ENCODE measurements at regions not wholly inside any gene's neighbourhood (a gene's known extent, or its start where the extent isn't known, plus 50 kb on each side); places are given as distances from the start of the nearest gene placed in this dataset.

DNA sequence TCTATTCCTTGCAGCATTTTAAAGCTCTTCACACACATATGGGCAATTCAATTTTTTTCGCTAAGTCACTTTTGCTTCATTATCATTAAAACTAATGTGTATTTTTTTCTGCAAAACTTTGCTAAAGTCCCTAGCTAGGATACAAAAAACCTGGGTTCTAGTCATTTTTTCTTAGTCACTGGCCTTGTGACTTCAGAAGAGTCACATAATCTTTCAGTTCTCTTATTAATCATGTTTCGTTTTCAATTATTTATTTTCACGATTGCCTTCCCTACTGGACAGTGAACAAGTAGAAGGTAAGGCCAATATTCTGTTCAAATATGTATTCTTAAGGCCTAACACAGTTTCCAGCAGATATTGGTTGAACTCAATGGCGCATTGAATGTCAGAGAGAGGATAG lies 60.9 kb upstream of the CYRIA start:
- Mint-ChIP-seq H3K4me3 (no peak overlapping the region), H3K27ac (no peak overlapping the region), H3K36me3 (ENCODE audit: insufficient read depth in 1 of 3, low read depth in 3 of 3) (no peaks in the 10 kb centered on the region), H3K27me3 (ENCODE audit: low read depth) (peaks cover 2% of the 10 kb centered on the region), H3K4me1 (peaks cover 7 to 18% of the 10 kb centered on the region in 2 experiments), H3K9me3 (no peaks in the 10 kb centered on the region)
- Histone ChIP-seq H4K5ac (ENCODE audit: insufficient read length, low read depth, low read length) (no peak overlapping the region), H3K79me2 (ENCODE audit: insufficient read depth, low read length) (no peaks in the 10 kb centered on the region), H2BK15ac (ENCODE audit: low read depth, low read length) (no peak overlapping the region), H3K4me2 (ENCODE audit: insufficient read depth, insufficient read length, low read length) (no peak overlapping the region), H3K79me1 (ENCODE audit: insufficient read depth, low read depth, low read length, poor library complexity, severe bottlenecking) (no peaks in the 10 kb centered on the region), H2AK5ac (ENCODE audit: insufficient read length, low read length) (no peak overlapping the region), H3K4ac (ENCODE audit: low read depth, low read length) (no peak overlapping the region), H2BK5ac (ENCODE audit: insufficient read length, low read length) (no peak overlapping the region), H3K9me3 (ENCODE audit: control insufficient read depth, low read depth, low read length) (no peaks in the 10 kb centered on the region), H2BK20ac (ENCODE audit: low read depth, low read length, poor library complexity, severe bottlenecking) (no peak overlapping the region), H4K20me1 (ENCODE audit: control insufficient read depth, insufficient read depth, insufficient read length) (no peaks in the 10 kb centered on the region), H3K18ac (ENCODE audit: insufficient read length, low read depth, low read length) (no peak overlapping the region), H2BK12ac (ENCODE audit: insufficient read length, low read depth, low read length) (no peak overlapping the region), H3K9ac (ENCODE audit: extremely low read depth, insufficient read length, low read length) (no peak overlapping the region), H4K8ac (replicated peaks; ENCODE audit: insufficient read length, low read depth, low read length) (no peak overlapping the region), H2BK120ac (ENCODE audit: low read depth, low read length, poor library complexity, severe bottlenecking) (no peak overlapping the region), H3K27me3 (ENCODE audit: insufficient read depth, low read length) (no peaks in the 10 kb centered on the region), H4K91ac (ENCODE audit: insufficient read length, low read depth, low read length) (no peak overlapping the region), H3T11ph (ENCODE audit: low read length) (no peak overlapping the region), H3K23me2 (ENCODE audit: insufficient read length, low read depth, low read length, poor library complexity, severe bottlenecking) (no peaks in the 10 kb centered on the region), H3K27ac (ENCODE audit: insufficient read length, low read depth, low read length) (no peak overlapping the region), H3K4me1 (ENCODE audit: insufficient read depth, low read length) (peaks cover 5% of the 10 kb centered on the region; the same call in 1 of the 2 replicates), H3K23ac (ENCODE audit: insufficient read length, low read depth, low read length) (no peak overlapping the region), H3K56ac (ENCODE audit: insufficient read length, low read depth, low read length) (no peak overlapping the region), H2AFZ (ENCODE audit: low read length) (no peak overlapping the region), H3K14ac (ENCODE audit: insufficient read depth, low read length) (no peak overlapping the region)
- TF ChIP-seq, protein P1, sequence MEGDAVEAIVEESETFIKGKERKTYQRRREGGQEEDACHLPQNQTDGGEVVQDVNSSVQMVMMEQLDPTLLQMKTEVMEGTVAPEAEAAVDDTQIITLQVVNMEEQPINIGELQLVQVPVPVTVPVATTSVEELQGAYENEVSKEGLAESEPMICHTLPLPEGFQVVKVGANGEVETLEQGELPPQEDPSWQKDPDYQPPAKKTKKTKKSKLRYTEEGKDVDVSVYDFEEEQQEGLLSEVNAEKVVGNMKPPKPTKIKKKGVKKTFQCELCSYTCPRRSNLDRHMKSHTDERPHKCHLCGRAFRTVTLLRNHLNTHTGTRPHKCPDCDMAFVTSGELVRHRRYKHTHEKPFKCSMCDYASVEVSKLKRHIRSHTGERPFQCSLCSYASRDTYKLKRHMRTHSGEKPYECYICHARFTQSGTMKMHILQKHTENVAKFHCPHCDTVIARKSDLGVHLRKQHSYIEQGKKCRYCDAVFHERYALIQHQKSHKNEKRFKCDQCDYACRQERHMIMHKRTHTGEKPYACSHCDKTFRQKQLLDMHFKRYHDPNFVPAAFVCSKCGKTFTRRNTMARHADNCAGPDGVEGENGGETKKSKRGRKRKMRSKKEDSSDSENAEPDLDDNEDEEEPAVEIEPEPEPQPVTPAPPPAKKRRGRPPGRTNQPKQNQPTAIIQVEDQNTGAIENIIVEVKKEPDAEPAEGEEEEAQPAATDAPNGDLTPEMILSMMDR (conservative IDR thresholded peaks at IDR 0.05), result no peak
- WGBS (ENCODE audit: extremely low coverage, insufficient read length, low lambda C conversion rate), result no CpG with 5 or more reads among the region's 4 CpGs
- DNase-seq, result no peak

Data from H9 (cell line).